ENCODE measurements at regions not wholly inside any gene's neighbourhood (a gene's known extent, or its start where the extent isn't known, plus 50 kb on each side); places are given as distances from the start of the nearest gene placed in this dataset.

DNA sequence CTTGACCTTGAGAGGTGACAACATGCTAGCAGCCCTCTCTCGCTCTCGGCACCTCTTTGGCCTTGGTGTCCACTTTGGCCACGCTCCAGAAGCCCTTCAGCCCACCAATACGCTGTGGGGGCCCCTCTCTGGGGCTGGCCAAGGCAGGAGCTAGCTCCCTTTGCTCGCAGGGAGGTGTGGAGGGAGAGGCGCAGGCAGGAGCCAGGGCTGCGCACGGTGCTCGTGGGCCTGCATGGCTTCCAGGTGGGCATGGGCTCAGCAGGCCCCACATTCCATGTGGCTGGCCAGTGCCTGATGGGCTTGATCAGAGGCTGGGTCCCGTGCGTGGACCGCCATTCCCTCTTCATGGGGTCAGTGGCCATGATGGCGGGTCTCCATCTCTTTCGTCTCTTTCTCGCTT is 1237.0 kb upstream of the USP15 start:
- H3K4me3 ChIP-seq (replicated peaks in 1 of 4; ENCODE audit: control extremely low read depth in 1 of 4, insufficient read depth in 1 of 4, low read depth in 3 of 4, low read length in 4 of 4), result no peak overlapping the region
- H3K27me3 ChIP-seq (ENCODE audit: control insufficient read depth, insufficient read depth, low read length), result no peaks in the 10 kb centered on the region
- H4K20me1 ChIP-seq (ENCODE audit: control insufficient read depth, extremely low read depth, insufficient read depth, low read length), result no peaks in the 10 kb centered on the region
- DNase-seq (ENCODE audit: low read depth in 2 of 2), result no peak
- H2AFZ ChIP-seq (ENCODE audit: low read length), result no peak overlapping the region
- H3K4me2 ChIP-seq (ENCODE audit: extremely low read depth, insufficient read depth, low read length), result no peak overlapping the region
- H3K9ac ChIP-seq (ENCODE audit: insufficient read depth, low read length), result no peak overlapping the region
- TF ChIP-seq CTCF (conservative IDR thresholded peaks at IDR 0.05 in 1 of 2, IDR thresholded peaks at IDR 0.05 in 1 of 2; ENCODE audit: low read depth in 1 of 2, low read length in 2 of 2), result no peak
- TF ChIP-seq EZH2 (IDR thresholded peaks at IDR 0.05; ENCODE audit: low read length, missing control alignments), result no peak
- no peaks in the 10 kb centered on the region for H3K4me1 ChIP-seq (ENCODE audit: control insufficient read depth, extremely low read depth, insufficient read depth, low read length)
- H3K27ac ChIP-seq (ENCODE audit: insufficient read depth, low read length), result no peak overlapping the region
- no peaks in the 10 kb centered on the region for H3K36me3 ChIP-seq (ENCODE audit: control insufficient read depth, insufficient read depth, low read length)
- peaks cover 1% of the 10 kb centered on the region for H3K9me3 ChIP-seq (ENCODE audit: control insufficient read depth, insufficient read depth, low read depth, low read length)
- H3K79me2 ChIP-seq (ENCODE audit: control insufficient read depth, insufficient read depth, low read length), result no peaks in the 10 kb centered on the region

DNA sequence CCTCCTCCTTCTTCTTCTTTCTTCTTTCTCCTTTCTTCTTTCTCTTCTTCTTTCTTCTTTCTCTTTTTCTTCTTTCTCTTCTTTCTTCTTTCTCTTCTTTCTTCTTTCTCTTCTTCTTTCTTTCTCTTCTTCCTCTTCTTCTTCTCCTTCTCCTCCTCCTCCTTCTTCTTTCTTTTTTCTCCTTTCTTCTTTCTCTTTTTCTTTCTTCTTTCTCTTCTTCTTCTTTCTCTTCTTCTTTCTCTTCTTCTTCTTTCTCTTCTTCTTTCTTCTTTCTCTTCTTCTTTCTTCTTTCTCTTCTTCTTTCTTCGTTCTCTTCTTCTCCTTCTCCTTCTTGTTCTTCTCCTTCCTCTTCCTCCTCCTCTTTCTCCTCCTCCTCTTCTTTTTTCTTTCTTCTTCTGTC is 1230.7 kb upstream of the USP15 start:
- Histone ChIP-seq H3K4me2 (ENCODE audit: extremely low read depth, insufficient read depth, low read length) (no peak overlapping the region), H3K36me3 (ENCODE audit: control insufficient read depth, insufficient read depth, low read length) (no peaks in the 10 kb centered on the region), H2AFZ (ENCODE audit: low read length) (no peak overlapping the region), H3K79me2 (ENCODE audit: control insufficient read depth, insufficient read depth, low read length) (no peaks in the 10 kb centered on the region), H3K27me3 (ENCODE audit: control insufficient read depth, insufficient read depth, low read length) (no peaks in the 10 kb centered on the region), H3K4me3 (replicated peaks in 1 of 4; ENCODE audit: control extremely low read depth in 1 of 4, insufficient read depth in 1 of 4, low read depth in 3 of 4, low read length in 4 of 4) (no peak overlapping the region), H3K27ac (ENCODE audit: insufficient read depth, low read length) (no peak overlapping the region), H3K4me1 (ENCODE audit: control insufficient read depth, extremely low read depth, insufficient read depth, low read length) (no peaks in the 10 kb centered on the region), H4K20me1 (ENCODE audit: control insufficient read depth, extremely low read depth, insufficient read depth, low read length) (no peaks in the 10 kb centered on the region), H3K9ac (ENCODE audit: insufficient read depth, low read length) (no peak overlapping the region), H3K9me3 (ENCODE audit: control insufficient read depth, insufficient read depth, low read depth, low read length) (no peaks in the 10 kb centered on the region)
- no peak for DNase-seq (ENCODE audit: low read depth in 2 of 2)
- TF ChIP-seq EZH2 (IDR thresholded peaks at IDR 0.05; ENCODE audit: low read length, missing control alignments) (no peak), CTCF (conservative IDR thresholded peaks at IDR 0.05 in 1 of 2, IDR thresholded peaks at IDR 0.05 in 1 of 2; ENCODE audit: low read depth in 1 of 2, low read length in 2 of 2) (no peak)

DNA sequence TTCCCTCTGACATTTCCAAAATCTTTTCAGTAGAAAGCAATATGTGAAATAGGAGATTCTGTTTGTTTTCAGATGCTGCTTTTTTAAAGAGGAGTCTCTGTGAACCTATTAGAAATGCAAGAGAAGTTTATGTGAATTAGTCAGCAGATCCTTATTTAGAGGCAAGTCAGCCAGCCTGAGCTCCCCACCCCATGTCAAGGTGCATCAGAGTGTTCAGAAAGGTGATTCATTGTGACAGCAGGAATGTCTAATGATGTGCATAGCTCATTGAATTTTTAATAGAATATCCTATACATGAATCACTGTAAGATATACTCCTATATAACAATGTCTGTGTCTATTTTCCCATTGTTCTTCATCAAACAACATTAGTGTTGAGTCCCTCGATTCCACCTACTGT is 1222.4 kb upstream of the USP15 start:
- H3K27me3 ChIP-seq (ENCODE audit: control insufficient read depth, insufficient read depth, low read length), result no peaks in the 10 kb centered on the region
- no peak overlapping the region for H2AFZ ChIP-seq (ENCODE audit: low read length)
- H3K9ac ChIP-seq (ENCODE audit: insufficient read depth, low read length), result no peak overlapping the region
- H3K27ac ChIP-seq (ENCODE audit: insufficient read depth, low read length), result no peak overlapping the region
- no peaks in the 10 kb centered on the region for H3K9me3 ChIP-seq (ENCODE audit: control insufficient read depth, insufficient read depth, low read depth, low read length)
- H3K79me2 ChIP-seq (ENCODE audit: control insufficient read depth, insufficient read depth, low read length), result no peaks in the 10 kb centered on the region
- no peaks in the 10 kb centered on the region for H4K20me1 ChIP-seq (ENCODE audit: control insufficient read depth, extremely low read depth, insufficient read depth, low read length)
- no peak overlapping the region for H3K4me2 ChIP-seq (ENCODE audit: extremely low read depth, insufficient read depth, low read length)
- DNase-seq (ENCODE audit: low read depth in 2 of 2), result no peak
- H3K36me3 ChIP-seq (ENCODE audit: control insufficient read depth, insufficient read depth, low read length), result no peaks in the 10 kb centered on the region
- no peak for TF ChIP-seq CTCF (conservative IDR thresholded peaks at IDR 0.05 in 1 of 2, IDR thresholded peaks at IDR 0.05 in 1 of 2; ENCODE audit: low read depth in 1 of 2, low read length in 2 of 2)
- TF ChIP-seq EZH2 (IDR thresholded peaks at IDR 0.05; ENCODE audit: low read length, missing control alignments), result no peak
- H3K4me3 ChIP-seq (replicated peaks in 1 of 4; ENCODE audit: control extremely low read depth in 1 of 4, insufficient read depth in 1 of 4, low read depth in 3 of 4, low read length in 4 of 4), result no peak overlapping the region
- no peaks in the 10 kb centered on the region for H3K4me1 ChIP-seq (ENCODE audit: control insufficient read depth, extremely low read depth, insufficient read depth, low read length)

Measured in fibroblast of lung (primary cell).